HL-60 (cell line): ENCODE measurements at regions not wholly inside any gene's neighbourhood (a gene's known extent, or its start where the extent isn't known, plus 50 kb on each side); places are given as distances from the start of the nearest gene placed in this dataset.

Experiments used
- CTCF ChIP-seq: IDR thresholded peaks from one replicate; pipeline ENCODE4 v1.5.1; 2011; ENCODE audit warnings: low read length, control low read depth, inconsistent platforms; ENCODE audit not compliant: insufficient read depth
- POLR2AphosphoS5 ChIP-seq: IDR thresholded peaks from 2 replicates; pipeline ENCODE4 v1.6.1; 2012; ENCODE audit warnings: low read depth
- REST ChIP-seq: IDR thresholded peaks from 2 replicates; pipeline ENCODE4 v1.6.1; 2012; ENCODE audit warnings: low read depth; ENCODE audit not compliant: insufficient replicate concordance
- SPI1 ChIP-seq: IDR thresholded peaks from 2 replicates; pipeline ENCODE4 v1.6.1; 2012; ENCODE audit warnings: low read depth, mild to moderate bottlenecking, borderline replicate concordance

- TF ChIP-seq CTCF (no peak), POLR2AphosphoS5 (no peak), REST (no peak), SPI1 (no peak)
Measured at GRCh38 chr6:144737998-144738397, 452.9 kb downstream of the UTRN start.
